ENCODE measurements at regions not wholly inside any gene's neighbourhood (a gene's known extent, or its start where the extent isn't known, plus 50 kb on each side); places are given as distances from the start of the nearest gene placed in this dataset.

DNA sequence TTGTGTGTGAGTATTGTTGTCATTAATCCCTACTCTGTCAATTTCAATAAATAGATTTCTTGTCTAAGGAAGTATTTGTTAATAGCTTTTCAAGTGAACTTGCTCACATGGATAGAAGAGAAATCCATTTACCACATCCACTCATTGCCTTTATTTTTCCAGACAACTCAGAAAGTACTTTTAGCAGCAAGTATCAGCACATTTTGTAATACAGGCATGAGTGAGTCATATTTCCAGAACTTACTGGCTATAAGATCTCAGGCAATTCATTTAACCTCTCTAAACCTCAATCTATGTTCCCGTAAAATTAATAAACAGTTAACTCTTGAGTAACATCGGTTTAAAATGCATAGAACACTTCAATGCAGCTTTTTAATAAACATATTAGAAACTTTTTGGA, 317.9 kb upstream of the PCDH7 start:
- no peak for DNase-seq (ENCODE audit: extremely low spot score)
- TF ChIP-seq, protein P1, sequence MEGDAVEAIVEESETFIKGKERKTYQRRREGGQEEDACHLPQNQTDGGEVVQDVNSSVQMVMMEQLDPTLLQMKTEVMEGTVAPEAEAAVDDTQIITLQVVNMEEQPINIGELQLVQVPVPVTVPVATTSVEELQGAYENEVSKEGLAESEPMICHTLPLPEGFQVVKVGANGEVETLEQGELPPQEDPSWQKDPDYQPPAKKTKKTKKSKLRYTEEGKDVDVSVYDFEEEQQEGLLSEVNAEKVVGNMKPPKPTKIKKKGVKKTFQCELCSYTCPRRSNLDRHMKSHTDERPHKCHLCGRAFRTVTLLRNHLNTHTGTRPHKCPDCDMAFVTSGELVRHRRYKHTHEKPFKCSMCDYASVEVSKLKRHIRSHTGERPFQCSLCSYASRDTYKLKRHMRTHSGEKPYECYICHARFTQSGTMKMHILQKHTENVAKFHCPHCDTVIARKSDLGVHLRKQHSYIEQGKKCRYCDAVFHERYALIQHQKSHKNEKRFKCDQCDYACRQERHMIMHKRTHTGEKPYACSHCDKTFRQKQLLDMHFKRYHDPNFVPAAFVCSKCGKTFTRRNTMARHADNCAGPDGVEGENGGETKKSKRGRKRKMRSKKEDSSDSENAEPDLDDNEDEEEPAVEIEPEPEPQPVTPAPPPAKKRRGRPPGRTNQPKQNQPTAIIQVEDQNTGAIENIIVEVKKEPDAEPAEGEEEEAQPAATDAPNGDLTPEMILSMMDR (IDR thresholded peaks at IDR 0.05; ENCODE audit: control extremely low read depth, extremely low read depth, low read depth, missing control alignments) = no peak
- CTCF ChIA-PET = interaction anchor here (2.0 kb wide), 1 partner anchor 22 kb away, joined by 5 read pairs; no protein-coding TSS in a partner anchor
- POLR2A ChIA-PET = no interaction called here

DNA sequence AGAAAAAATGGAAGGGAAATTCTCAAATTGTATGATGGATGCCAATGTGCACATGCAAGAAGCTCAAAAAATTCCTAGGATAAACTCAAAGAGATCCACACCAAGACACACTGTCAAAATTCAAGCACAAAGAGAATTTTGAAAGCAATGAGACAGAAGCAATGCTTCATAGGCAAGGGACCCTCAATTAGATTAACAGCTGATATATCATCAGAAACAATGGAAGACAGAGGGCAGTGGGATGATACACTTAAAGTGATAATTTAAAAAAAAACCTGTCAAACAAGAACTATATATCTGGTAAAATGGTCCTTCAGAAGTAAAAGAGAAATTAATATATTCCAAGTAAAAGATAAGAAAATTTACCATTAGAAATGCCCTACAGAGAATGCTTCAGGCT, 306.3 kb upstream of the PCDH7 start:
- CTCF ChIA-PET = no interaction called here
- DNase-seq (ENCODE audit: extremely low spot score) = no peak
- POLR2A ChIA-PET = no interaction called here
- TF ChIP-seq, protein P1 (IDR thresholded peaks at IDR 0.05; ENCODE audit: control extremely low read depth, extremely low read depth, low read depth, missing control alignments) = no peak

DNA sequence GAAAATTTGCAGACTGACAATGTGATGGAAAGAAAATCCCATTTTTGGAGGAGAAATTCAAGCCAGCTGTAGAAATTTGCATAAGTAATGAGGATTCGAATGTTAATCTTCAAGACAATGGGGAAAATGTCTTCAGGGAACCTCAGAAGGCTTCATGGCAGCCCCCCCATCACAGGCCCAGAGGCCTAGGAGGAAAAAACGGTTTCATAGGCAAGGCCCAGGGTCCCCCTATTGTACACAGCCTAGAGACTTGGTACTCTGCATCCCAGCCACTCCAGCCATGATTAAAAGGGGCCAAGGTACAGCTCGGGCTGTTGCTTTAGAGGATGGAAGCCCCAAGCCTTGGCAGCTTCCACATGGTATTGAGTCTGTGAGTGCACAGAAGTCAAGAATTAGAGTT, 303.6 kb upstream of the PCDH7 start:
- ChIA-PET POLR2A (no interaction called here), CTCF (interaction anchor here (2.0 kb wide), 1 partner anchor 13 kb away, joined by 4 read pairs; no protein-coding TSS in a partner anchor)
- TF ChIP-seq, protein P1 (IDR thresholded peaks at IDR 0.05; ENCODE audit: control extremely low read depth, extremely low read depth, low read depth, missing control alignments) = no peak
- no peak for DNase-seq (ENCODE audit: extremely low spot score)

DNA sequence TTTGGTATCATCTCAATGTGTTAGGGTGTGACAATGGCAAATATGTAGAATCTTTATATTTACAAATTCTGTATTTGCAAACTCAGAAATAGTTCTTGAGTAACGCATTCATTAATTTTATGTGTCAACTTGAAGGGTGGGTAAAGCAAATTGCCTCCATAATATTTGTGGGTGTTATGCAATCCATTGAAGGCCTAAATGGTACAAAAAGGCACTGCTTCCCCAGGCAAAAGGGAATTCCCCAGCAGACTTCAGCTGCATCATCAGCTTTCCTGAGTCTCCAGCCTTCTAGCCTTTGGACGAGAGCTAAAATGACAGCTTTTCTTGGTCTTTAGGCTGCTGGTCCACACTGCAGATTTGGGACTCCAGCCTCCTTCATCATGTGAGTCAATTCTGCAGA, 292.2 kb upstream of the PCDH7 start:
- no peak for DNase-seq (ENCODE audit: extremely low spot score)

DNA sequence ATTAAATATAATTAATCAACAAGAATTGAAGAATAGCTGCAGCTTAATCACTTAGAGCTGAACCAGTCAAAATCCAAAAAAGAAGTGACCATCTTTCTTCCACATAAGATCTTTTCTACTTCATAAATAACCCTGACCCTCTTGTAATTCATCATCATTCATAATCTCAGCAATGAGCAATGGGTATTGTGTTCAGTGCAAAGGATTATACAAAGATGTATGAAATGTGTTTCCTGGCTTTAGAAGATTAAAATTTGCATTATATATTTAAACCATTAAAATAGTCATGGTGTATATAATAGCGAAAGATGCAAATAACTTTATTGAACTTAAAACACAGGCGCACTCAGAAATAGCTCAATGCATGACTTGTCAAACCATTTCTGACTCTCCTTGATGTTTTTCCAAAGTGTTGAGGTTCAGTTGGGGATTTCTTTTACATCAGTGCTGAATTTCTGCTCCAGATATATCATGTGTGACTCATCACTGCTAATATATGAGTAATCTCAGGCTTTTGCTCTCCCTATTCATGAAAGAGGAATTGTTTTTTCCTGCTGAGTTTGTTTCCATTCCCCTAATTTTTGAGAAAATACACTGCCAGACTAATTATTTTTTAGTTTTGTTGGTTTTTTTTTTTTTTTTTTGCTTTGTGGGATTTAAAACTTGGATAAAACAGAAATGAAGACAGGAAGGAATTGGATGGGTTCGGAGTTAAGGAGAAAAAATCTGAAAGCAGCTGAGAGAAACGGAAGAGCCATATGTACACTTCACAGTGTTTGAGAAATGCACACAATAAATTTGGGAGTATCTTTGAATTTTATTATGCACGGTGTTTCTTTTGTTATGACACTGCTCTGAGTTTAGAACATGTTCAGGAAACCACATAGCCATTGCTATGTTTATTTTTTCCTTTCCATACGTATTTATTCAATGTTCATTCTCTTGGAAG, 290.1 kb upstream of the PCDH7 start:
- no peak for DNase-seq (ENCODE audit: extremely low spot score)
- CTCF ChIA-PET = interaction anchor here (1.0 kb wide), 1 partner anchor 13 kb away, joined by 4 read pairs; no protein-coding TSS in a partner anchor
- POLR2A ChIA-PET = no interaction called here
- TF ChIP-seq, protein P1 (IDR thresholded peaks at IDR 0.05; ENCODE audit: control extremely low read depth, extremely low read depth, low read depth, missing control alignments) = no peak

More for the DNA sequence above, 292.2 kb upstream of the PCDH7 start:
- TF ChIP-seq, protein P1 (IDR thresholded peaks at IDR 0.05; ENCODE audit: control extremely low read depth, extremely low read depth, low read depth, missing control alignments) = no peak
- ChIA-PET CTCF (no interaction called here), POLR2A (no interaction called here)

DNA sequence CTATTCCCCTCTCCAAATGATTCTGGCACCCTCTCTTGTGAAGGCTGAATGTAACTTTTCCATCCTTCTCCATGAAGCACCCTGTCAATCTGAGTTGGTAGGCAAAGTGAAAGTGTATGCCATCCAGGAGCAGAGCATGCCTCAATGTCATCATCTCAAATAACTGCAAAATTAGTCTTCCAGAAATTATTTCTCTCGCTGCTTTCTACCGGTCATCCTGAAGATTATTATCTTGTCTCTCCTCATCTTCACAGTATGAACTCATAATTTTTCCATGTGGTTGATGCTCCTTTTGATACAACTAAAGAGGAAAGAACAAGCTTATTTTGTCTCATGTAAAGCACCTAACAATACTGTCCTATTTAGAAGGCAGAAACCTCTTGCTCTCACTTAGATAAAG, 285.5 kb upstream of the PCDH7 start:
- ChIA-PET CTCF (no interaction called here), POLR2A (no interaction called here)
- TF ChIP-seq, protein P1 (IDR thresholded peaks at IDR 0.05; ENCODE audit: control extremely low read depth, extremely low read depth, low read depth, missing control alignments) = no peak
- DNase-seq (ENCODE audit: extremely low spot score) = no peak

Measured in GM10248 (cell line).